ENCODE measurements at regions not wholly inside any gene's neighbourhood (a gene's known extent, or its start where the extent isn't known, plus 50 kb on each side); places are given as distances from the start of the nearest gene placed in this dataset.
"Not testable (repeated sequence)": the region's sequence is repeated elsewhere in the genome, so short reads cannot be mapped to it uniquely, and the experiment has no call there.

DNA sequence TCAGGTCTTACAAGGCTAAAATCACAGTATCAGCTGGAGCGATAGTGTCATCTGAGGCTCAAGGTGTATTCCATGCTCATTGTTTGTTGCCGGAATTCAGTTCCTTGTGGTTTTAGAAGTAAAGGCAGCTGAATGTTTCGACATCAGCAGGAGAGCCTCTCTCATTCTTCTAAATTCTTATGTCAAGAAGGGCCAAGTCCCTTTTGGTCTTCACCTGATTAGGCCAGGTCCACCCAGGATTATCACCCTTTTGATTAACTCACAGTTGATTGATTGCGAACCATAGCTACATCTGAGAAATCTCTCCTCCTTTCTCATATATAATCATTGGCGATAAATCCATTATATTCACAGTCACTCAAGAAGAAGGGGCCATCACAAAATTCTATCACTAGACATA is 806.7 kb upstream of the PRMT6 start:
- no peak for DNase-seq (ENCODE audit: low spot score)

DNA sequence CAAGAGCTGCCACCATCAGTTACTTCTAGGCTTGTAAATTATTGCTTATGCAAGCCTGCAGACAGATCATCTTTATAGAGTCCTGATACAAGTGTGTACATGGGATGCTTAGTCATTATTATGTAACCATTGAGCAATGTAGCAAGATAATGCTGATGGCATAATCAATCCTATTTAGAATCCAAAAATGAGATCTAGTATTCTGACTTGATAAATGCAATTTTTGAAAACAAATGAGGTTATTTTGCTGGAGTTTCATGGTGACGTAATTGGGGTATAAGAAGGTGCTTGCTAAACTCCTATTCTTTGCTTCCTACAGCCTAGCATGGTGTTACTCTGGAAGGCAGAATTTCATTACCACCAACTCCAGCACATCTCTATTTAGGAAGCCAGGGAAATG is 801.7 kb upstream of the PRMT6 start:
- no peak for DNase-seq (ENCODE audit: low spot score)

DNA sequence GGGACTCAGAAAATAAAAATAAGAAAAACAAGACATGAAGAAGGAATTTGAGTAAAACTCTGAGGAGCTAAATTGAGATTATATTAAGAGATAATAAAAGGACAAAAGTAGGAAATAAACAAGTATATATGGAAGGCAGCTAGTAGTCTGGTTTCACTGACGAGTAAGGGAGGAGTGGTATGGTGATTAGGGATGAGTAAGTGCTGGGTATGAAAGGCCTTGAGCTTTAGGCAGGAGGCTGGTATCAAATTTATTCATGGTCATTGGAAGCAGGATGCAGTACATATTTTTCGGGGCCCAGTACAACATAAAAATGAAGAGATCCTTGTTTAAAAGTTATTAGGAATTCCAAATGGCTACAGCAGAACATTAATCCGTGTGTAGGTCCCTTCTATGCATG is 789.7 kb upstream of the PRMT6 start:
- no peak for DNase-seq (ENCODE audit: low spot score)

DNA sequence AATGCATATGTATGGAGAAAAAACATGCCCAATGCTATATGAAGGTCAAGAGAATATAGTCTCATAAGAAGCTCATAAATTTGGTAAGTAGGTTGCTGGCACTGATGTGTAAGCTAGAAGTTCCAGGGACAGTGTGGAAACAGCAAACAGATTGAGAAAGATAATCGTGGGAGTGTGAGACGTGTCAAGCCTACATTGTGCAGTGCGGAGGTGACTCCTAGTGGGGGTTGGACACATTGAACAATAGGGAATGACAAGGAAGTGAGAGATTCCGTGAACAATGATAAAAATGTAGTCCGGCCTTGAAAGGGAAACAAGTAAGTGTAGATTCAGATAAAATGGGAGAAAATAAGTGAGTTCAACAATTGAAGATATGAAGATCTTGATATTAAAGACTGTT is 788.4 kb upstream of the PRMT6 start:
- DNase-seq (ENCODE audit: low spot score): no peak

DNA sequence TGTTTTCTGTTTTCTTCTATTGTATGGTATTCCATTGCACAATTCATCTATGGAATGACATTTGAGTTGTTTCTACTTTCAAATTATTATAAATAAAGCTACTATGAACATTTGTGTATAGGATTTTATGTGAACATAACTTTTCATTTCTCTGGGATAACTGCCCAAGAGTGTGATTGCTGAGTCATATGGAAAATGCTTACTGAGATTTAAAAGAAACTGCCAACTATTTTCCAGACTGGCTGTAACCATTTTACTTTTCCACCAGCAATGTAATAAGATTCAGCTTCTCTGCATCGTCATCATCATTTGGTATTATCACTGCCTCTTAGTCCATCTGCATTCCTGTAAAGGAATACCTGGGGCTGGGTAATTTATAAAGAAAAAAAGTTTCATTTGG is 779.6 kb upstream of the PRMT6 start:
- no peak for DNase-seq (ENCODE audit: low spot score)

DNA sequence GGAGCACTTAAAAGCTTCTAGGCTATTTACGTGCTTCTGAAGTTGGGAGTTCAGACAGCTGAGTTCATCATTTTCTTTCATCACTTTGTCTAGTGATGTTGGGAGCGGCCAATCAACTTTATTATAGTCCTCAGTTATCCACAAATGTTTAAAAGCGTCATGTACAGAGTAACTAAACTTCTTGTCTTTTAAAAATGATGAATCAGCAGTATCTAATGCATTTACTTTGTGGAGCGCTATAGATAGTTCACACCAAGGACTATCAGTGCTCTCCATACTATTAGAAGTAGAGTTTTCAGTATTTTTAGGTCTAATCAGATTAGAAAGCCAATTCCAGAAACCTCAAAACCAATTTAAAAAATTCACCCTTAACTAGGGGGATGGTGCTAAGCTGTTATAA is 778.7 kb upstream of the PRMT6 start:
- DNase-seq (ENCODE audit: low spot score): no peak

DNA sequence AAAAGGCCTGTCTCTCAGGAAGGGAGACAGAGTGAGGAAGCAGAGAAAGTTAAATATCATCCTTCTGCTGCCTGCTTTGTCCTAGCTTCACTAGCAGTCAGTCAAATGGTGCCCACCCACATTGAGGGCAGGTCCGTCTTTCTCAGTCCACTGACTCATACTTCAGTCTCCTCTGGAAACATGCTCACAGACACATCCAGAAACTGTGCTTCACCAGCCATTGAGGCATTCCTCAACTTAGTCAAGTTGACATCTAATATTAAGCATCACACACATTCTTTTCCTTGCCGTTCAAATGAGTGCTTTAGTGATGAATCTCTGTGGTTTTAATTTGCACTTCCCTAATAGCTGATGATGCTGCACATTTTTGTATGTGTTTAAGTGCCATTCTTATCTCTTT is 777.8 kb upstream of the PRMT6 start:
- no peak for DNase-seq (ENCODE audit: low spot score)

DNA sequence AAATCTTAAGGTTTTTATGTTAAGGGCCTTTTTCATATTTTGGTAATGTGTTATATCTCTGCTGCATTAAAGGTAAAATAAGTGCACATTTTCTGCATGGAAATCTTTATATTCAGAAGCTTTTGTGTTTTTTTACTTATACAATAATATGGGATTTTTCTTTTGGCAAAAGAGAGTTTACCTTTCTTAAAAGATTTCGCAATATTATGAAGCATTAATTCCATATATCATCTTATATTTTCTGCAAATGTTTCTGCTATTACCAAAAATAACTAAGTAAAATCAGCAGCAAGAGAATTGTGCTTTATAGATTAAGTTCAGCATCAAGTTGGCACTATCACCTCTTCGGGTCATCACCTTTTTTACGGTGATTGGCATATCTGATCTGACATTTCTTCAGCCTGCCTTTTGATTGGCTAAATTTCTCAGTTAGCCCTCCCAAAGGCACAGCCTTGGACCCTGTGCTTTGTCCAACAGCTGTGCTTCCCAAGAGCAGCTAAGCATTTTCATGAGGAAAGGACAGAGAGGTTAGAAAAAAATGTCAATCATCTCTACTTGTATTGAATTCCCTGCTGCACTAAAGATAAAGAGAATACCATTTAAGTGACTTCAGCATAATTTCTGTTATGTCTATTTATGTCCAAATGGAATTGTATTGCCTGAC is 767.1 kb upstream of the PRMT6 start:
- DNase-seq (ENCODE audit: low spot score): no peak

DNA sequence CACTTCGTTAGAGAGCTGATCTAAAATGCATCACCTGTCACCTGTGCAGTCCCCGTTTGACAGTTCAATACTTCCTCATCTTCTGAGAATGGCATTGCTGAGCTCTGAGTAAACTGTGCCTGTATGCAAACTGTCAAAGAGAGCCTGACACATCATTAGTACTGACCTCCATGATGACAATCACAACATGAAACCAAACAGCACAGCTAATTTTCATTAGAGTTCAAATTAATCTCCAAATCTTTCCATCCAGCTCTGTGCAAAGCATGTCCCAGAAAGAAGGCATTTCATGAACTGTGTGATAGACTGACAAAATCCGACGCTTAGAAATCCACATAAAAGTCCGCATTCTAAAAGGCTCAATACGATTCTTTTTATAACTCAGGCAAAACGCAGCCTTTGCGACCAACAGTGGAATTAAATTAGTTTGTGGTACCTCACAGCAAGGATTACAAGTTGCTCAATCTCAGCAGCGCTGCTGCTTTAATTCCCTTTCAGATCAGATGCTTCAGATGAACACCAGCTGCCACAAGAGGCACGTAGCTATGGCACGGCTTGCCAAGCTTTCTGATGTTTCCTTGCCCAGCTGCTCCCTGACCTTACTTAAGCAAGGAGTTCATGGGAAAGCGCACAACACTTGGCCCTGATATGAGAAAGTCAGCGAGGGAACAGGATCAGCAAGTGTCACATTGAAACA is 765.5 kb upstream of the PRMT6 start:
- no peak for DNase-seq (ENCODE audit: low spot score)

DNA sequence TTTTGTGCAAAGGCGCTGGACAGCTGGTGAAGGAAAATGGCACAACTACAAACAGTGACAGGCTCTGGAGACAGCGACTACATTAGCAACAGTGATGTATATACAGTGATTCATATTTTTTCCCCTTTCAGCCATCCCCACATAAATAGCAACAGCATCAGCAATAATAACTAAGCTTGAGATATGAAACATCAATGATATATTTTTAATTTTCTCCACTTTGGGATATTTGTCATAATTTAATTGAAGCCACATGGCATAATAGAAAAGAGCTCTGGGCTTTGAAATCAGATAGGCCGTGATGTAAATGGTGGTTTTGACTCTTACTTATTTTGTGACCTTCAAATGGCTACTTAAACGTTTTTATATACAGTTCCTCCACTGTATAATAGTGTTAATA is 764.3 kb upstream of the PRMT6 start:
- no peak for DNase-seq (ENCODE audit: low spot score)

DNA sequence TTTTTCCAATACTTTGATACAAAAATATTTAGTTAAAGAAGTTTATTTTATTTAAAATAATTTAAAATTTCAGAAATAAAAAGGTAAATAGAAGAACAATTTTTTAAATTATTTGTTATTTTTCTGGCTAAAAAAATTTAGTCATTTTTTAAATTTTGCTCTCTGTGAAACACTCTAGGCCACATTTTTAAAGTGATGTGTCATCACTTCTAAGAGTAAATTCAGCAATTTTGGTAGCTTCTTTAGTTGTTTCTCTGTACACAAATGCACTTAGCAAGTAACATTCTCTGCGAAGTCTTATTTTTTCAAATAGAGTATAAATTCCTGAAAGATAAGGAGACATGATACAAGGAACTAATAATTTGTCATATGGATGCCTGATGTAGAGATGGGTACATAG is 760.0 kb upstream of the PRMT6 start:
- DNase-seq (ENCODE audit: low spot score): no peak

DNA sequence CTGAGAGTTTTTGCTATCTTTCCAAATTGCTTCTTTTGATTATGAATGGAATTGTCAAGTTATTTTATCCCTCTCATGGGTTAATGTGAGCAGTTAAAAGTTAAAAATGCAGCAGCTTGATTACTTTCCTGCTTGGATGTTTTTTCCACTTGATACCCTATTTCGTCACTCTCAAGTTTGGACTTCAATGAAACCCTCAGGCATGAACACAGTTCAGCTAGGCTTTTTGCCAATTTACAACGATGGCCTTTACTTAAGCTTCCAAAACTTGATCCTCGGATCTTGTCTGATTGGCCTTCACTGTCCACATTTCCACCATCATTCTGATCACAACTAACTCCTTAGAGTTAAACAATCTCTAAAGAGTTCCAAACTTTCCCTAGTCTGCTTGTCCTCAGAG is 752.4 kb upstream of the PRMT6 start:
- no peak for DNase-seq (ENCODE audit: low spot score)

DNA sequence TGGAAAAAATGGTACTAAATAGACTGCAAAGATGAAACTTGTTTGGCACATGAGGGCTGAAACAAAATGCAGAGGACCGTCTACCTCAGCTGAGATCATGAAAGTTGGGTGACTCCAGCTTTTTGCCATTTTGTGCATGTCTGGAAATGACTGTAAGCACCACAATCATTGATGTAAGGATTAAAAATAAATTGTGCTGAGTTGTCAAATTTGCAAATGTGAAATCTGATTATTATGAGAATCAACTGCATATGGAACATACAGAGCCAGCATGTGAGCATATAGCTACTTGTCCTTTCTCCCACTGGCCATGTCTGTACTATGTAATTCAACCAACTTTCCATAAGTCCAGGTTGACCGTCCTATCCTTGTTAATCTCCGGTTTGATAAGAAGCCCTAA is 736.9 kb upstream of the PRMT6 start:
- no peak for DNase-seq (ENCODE audit: low spot score)

DNA sequence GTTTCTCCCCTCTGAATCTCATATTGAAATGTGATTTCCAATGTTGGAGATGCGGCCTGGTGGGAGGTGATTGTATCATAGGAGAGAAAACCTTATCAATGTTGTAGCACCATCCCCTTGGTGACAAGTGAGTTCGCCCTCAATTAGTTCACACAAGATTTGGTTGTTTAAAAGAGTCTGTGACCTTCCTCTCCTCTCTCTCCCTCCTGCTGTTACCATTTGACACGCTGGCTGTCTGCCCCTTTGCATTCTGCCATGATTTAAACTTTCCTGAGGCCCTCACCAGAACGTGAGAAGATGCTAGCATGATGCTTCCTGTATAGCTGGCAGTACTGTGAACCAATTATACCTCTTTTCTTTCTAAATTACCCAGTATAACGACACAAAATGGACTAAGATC is 730.9 kb upstream of the PRMT6 start:
- no peak for DNase-seq (ENCODE audit: low spot score)

DNA sequence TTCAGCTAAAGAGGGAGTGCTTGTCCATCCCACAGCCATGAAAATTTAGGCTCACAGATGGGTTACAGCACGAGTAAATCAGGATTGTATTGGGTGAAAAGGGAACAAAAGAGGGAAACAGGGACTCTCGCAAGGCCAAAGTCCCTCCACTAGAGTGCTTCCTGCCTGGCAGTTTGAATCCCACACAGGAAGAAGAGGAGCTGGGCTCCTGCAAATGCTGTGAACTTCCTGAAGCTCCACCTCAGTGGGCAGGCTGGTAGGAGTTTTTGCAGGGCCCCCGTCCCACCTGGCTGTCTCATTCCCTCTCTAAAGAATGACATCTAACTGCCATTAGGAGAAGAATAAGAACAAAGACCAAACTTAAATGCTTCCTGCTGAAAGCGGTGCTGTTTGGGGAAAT is 712.0 kb upstream of the PRMT6 start:
- DNase-seq (ENCODE audit: low spot score): no peak

DNA sequence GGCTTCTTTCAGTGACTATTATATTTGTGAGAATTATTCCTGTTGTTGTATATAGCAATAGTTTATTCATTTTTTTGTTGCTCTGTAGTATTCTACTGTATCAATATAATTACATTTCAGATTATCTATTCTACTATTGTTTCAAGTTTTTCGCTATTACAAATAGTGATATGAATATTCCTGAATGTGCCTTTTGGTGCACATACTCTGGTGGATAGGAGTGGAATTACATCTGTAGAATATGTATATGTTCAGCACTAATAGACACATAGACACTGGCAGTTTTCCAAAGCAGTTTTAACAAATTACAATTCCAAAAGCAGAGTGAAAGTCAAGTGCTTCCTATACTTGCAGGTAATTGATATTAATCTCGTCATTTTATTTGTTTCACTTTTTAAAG is 696.2 kb upstream of the PRMT6 start:
- no peak for DNase-seq (ENCODE audit: low spot score)

DNA sequence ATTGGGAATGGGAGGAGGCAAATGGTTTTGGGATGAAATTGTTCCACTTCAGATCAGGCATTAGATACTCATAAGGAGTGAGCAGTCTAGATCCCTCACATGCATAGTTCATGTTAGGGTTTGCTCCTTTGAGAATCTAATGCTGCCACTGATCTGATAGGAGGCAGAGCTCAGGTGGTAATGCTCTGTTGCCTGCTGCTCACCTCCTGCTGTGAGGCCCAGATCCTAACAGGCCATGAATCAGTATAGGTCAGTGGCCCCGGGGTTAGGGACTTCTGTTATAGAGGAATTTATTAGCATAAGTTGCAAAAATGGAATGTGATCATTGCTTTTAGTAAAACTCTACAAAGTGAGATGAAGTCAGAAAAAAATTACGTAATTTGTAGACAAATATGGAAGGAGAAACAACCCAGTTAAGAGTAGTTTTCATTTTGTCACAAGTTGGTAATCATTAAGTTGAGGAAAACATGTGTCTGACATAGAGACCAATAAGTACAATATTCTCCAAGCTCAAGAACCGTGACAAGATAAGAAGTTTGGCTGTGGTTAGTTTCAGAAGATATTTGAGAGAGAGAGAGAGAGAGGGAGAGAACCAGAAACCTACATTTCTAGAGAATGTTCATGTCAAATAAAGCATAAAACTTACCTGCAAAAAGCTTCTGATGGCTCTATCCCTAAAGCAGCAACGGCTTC is 689.7 kb upstream of the PRMT6 start:
- no peak for DNase-seq (ENCODE audit: low spot score)

DNA sequence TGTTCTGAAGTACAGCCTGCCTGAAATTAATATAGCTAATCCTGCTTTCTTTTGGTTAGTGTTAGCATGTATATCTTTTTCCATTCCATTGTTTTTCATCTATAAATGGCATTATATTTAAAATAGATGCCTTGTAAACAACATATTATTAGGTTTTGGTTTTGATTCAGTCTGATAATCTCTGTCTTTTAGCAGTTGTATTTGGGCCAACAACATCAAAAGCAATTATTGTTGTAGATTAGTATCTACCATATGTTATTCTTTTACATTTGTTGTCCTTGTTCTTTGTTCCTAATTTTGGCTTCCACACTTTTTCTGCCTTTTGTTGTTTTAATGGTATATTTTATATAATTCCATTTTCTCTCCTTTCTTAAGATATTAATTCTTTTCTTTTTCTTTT is 678.2 kb upstream of the PRMT6 start:
- no peak for DNase-seq (ENCODE audit: low spot score)

DNA sequence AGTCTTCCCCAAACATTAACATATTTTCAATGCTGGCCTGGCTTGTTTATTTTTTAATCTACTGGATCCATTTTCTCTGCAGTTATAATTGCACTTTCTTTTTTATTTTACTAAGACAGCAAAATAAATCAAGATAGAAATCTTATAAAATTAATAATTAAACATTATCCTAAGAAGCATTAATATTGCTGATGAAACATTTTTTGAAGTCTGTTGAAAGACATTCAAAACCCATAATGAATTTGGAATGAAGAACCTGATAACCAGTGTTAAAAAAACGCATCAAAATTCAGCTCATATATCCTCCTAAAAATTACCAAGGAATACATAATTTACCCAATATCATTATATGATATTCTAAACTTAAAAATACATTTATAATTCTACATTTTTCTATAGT is 675.7 kb upstream of the PRMT6 start:
- no peak for DNase-seq (ENCODE audit: low spot score)

DNA sequence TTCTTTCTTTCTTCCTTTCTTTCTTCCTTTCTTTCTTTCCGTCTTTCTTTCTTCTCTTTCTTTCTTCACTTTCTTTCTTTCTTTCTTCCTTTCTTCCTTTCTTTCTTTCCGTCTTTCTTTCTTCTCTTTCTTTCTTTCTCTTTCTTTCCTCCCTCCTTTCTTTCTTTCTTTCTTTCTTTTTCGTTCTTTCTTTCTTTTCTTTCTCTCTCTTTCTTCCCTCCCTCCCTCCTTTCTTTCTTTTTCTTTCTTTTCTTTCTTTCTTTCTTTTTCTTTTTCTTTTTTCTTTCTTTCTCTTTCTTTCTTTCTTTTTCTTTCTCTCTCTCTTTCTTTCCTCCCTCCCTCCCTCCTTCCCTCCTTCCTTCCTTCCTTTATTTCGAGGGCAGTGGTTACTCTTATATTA is 667.3 kb upstream of the PRMT6 start:
- DNase-seq (ENCODE audit: low spot score): not testable (repeated sequence)

DNA sequence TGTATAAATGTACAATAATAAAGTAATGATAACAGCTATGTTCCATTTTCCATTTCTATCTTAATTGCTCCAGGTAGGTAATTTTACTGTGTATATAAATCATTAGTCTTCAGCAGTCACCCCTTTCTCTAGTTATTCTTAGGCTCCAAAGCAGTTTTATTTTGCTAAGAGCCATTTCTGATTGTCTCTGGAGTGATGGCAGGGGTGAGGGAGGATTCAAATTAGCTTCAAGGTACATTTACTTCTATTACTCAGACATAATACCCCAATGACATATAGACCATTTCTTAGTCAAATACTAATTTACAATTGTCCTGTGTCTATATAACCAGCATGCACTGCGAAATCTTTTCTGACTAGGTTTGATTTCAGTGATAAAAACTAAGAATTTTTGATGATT is 663.4 kb upstream of the PRMT6 start:
- DNase-seq (ENCODE audit: low spot score): no peak

DNA sequence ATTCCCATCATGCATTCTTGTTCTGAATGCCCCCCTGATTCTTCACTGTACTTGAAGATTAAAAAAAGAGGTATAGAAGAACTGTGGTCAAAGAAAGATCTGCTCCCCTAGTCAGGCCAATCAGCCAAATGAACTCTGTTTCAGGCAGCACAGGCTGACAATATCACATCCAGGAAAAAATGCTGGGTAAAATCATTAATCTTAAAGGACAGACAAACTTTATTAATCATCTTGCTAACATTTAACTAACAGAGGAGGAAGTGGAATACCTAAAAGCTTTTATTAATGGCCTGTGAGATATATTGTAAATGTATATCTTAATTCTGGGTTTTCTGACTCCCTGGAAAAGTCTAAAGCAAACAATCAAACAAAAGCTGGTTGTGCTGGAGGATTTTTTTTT is 660.5 kb upstream of the PRMT6 start:
- no peak for DNase-seq (ENCODE audit: low spot score)

DNA sequence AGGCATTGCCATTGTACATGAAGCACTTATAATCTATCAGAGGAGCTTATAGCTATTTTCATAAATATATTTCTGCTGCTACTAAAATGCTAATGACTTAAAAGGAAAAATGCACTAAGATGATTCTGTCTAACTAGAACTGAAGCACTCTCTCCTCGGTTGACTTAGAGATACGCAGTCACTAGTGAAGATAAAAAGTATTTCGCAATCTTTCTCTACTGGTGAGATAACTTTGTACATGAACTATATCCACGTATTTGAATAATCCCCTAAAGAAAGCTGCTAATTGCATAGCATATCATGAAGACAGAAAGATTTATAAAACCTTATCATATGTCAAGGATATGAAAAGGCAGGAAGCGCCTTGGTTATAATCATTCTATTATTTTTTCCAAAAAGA is 658.1 kb upstream of the PRMT6 start:
- no peak for DNase-seq (ENCODE audit: low spot score)

DNA sequence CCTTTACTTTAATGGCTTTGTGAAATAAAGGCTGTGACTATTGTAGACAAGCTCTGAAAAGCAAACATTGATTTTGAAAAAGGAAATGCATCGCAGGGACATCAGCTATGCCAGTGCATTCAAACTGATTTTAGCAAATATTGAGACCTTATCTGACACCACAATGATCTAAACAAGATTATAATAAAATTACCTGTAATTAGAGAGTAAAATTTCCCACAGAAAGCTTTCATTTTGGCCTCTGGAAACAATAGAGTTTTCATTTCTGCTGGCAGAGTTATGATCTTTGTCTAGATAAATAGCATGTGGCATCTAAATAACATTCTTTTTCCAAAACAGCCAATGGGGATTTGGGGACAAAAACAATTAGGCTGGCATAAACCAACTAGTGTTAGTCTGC is 650.4 kb upstream of the PRMT6 start:
- DNase-seq (ENCODE audit: low spot score): no peak

Measured in CD4-positive, alpha-beta T cell treated with Interleukin-15 for 4 hours (primary cell).